GM12878 (cell line): ENCODE measurements at regions not wholly inside any gene's neighbourhood (a gene's known extent, or its start where the extent isn't known, plus 50 kb on each side); places are given as distances from the start of the nearest gene placed in this dataset.
"Not testable (repeated sequence)": the region's sequence is repeated elsewhere in the genome, so short reads cannot be mapped to it uniquely, and the experiment has no call there.

Experiments used
- CHD1 ChIP-seq: IDR thresholded peaks from 2 replicates; pipeline ENCODE4 v1.6.1; 2012; ENCODE audit warnings: low read depth, low read length, improper control_type of control experiment
- ETV6 ChIP-seq, 2 experiments: fragments of 450-650 bp in 1 of 2; IDR thresholded peaks in 1 of 2; conservative IDR thresholded peaks in 1 of 2; 2 replicates each; pipeline ENCODE4 v1.6.1; 2014; ENCODE audit warnings: antibody characterized with exemption in 1 of 2, borderline replicate concordance in 1 of 2, low read depth in 1 of 2, mild to moderate bottlenecking in 1 of 2, moderate library complexity in 1 of 2
- HDAC2 ChIP-seq: fragments of 200-600 bp; sonication (generic); IDR thresholded peaks from 2 replicates; pipeline ENCODE4 v1.6.1; 2017
- JUNB ChIP-seq: IDR thresholded peaks from 2 replicates; pipeline ENCODE4 v1.6.1; 2016; ENCODE audit warnings: antibody characterized with exemption, mild to moderate bottlenecking
- NFYB ChIP-seq: IDR thresholded peaks from 2 replicates; pipeline ENCODE4 v1.6.1; 2011; ENCODE audit warnings: low read depth, mild to moderate bottlenecking, low read length, improper control_type of control experiment, moderate library complexity; ENCODE audit not compliant: insufficient read depth
- POLR2A ChIP-seq: IDR thresholded peaks from 2 replicates; pipeline ENCODE4 v1.6.1; 2011; ENCODE audit warnings: low read depth, mild to moderate bottlenecking, low read length
- POLR2AphosphoS5 ChIP-seq: IDR thresholded peaks from 2 replicates; pipeline ENCODE4 v1.6.1; 2011; ENCODE audit warnings: mild to moderate bottlenecking, low read length, inconsistent platforms
- RUNX3 ChIP-seq: IDR thresholded peaks from 2 replicates; pipeline ENCODE4 v1.6.1; 2012; ENCODE audit warnings: low read length, inconsistent platforms
- SMAD1 ChIP-seq: fragments of 450-650 bp; IDR thresholded peaks from 2 replicates; pipeline ENCODE4 v1.6.1; 2018; ENCODE audit warnings: mild to moderate bottlenecking, low read depth; ENCODE audit not compliant: partially characterized antibody
- TAF1 ChIP-seq: IDR thresholded peaks from 2 replicates; pipeline ENCODE4 v1.6.1; 2011; ENCODE audit warnings: mild to moderate bottlenecking, low read depth, low read length, borderline replicate concordance
- TF ChIP-seq, protein P1 (sequence below): IDR thresholded peaks from 2 replicates; pipeline ENCODE4 v1.6.1; 2011; ENCODE audit warnings: low read depth, low read length, improper control_type of control experiment, borderline replicate concordance
- TF ChIP-seq, protein P2 (sequence below), 3 experiments: IDR thresholded peaks in 2 of 3; conservative IDR thresholded peaks in 1 of 3; 2 replicates each; pipeline ENCODE4 v1.5.1; 2011; ENCODE audit warnings: low read depth in 3 of 3, low read length in 3 of 3, mild to moderate bottlenecking in 3 of 3, control low read depth in 2 of 3, moderate library complexity in 2 of 3, inconsistent platforms in 1 of 3, mixed read lengths in 1 of 3; ENCODE audit not compliant: control insufficient read depth in 2 of 3, insufficient read depth in 1 of 3; ENCODE audit errors: extremely low read depth in 1 of 3
- TF ChIP-seq, protein P3 (sequence below): fragments of 450-650 bp; IDR thresholded peaks from 2 replicates; pipeline ENCODE4 v1.6.1; 2016; ENCODE audit warnings: mild to moderate bottlenecking

DNA sequence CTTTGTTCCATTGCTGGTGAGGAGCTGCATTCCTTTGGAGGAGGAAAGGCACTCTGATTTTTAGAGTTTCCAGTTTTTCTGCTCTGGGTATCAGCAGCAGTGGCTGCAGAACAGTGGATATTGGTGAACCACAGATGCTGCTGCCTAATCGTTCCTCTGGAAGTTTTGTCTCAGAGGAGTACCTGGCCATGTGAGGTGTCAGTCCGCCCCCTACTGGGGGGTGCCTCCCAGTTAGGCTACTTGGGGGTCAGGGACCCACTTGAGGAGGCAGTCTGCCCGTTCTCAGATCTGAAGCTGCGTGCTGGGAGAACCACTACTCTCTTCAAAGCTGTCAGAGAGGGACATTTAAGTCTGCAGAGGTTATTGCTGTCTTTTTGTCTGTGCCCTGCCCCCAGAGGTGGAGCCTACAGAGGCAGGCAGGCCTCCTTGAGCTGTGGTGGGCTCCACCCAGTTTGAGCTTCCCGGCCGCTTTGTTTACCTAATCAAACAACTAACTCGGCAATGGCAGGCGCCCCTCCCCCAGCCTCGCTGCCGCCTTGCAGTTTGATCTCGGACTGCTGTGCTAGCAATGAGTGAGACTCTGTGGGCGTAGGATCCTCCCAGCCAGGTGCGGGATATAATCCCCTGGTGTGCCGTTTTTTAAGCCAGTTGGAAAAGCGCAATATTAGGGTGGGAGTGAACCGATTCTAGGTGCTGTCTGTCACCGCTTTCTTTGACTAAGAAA is 467.3 kb upstream of the TBL1XR1 start:
- TF ChIP-seq, protein P1, sequence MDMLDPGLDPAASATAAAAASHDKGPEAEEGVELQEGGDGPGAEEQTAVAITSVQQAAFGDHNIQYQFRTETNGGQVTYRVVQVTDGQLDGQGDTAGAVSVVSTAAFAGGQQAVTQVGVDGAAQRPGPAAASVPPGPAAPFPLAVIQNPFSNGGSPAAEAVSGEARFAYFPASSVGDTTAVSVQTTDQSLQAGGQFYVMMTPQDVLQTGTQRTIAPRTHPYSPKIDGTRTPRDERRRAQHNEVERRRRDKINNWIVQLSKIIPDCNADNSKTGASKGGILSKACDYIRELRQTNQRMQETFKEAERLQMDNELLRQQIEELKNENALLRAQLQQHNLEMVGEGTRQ = not testable (repeated sequence)
- TF ChIP-seq, protein P2, sequence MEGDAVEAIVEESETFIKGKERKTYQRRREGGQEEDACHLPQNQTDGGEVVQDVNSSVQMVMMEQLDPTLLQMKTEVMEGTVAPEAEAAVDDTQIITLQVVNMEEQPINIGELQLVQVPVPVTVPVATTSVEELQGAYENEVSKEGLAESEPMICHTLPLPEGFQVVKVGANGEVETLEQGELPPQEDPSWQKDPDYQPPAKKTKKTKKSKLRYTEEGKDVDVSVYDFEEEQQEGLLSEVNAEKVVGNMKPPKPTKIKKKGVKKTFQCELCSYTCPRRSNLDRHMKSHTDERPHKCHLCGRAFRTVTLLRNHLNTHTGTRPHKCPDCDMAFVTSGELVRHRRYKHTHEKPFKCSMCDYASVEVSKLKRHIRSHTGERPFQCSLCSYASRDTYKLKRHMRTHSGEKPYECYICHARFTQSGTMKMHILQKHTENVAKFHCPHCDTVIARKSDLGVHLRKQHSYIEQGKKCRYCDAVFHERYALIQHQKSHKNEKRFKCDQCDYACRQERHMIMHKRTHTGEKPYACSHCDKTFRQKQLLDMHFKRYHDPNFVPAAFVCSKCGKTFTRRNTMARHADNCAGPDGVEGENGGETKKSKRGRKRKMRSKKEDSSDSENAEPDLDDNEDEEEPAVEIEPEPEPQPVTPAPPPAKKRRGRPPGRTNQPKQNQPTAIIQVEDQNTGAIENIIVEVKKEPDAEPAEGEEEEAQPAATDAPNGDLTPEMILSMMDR (IDR thresholded peaks at IDR 0.05 in 2 of 3, conservative IDR thresholded peaks at IDR 0.05 in 1 of 3; ENCODE audit: control insufficient read depth in 2 of 3, extremely low read depth in 1 of 3, insufficient read depth in 1 of 3, low read depth in 3 of 3, low read length in 3 of 3) = not testable (repeated sequence)
- TF ChIP-seq NFYB; TAF1; ETV6 (conservative IDR thresholded peaks at IDR 0.05 in 1 of 2, IDR thresholded peaks at IDR 0.05 in 1 of 2; ENCODE audit: borderline replicate concordance in 1 of 2, low read depth in 1 of 2); HDAC2; POLR2A; POLR2AphosphoS5; SMAD1; CHD1; JUNB; RUNX3: not testable (repeated sequence)
- TF ChIP-seq, protein P3, sequence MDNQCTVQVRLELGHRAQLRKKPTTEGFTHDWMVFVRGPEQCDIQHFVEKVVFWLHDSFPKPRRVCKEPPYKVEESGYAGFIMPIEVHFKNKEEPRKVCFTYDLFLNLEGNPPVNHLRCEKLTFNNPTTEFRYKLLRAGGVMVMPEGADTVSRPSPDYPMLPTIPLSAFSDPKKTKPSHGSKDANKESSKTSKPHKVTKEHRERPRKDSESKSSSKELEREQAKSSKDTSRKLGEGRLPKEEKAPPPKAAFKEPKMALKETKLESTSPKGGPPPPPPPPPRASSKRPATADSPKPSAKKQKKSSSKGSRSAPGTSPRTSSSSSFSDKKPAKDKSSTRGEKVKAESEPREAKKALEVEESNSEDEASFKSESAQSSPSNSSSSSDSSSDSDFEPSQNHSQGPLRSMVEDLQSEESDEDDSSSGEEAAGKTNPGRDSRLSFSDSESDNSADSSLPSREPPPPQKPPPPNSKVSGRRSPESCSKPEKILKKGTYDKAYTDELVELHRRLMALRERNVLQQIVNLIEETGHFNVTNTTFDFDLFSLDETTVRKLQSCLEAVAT = not testable (repeated sequence)
